ENCODE measurements at regions not wholly inside any gene's neighbourhood (a gene's known extent, or its start where the extent isn't known, plus 50 kb on each side); places are given as distances from the start of the nearest gene placed in this dataset.
A peak's percentile ranks its signal among the peaks of the same experiment; 100 is the strongest.

DNA sequence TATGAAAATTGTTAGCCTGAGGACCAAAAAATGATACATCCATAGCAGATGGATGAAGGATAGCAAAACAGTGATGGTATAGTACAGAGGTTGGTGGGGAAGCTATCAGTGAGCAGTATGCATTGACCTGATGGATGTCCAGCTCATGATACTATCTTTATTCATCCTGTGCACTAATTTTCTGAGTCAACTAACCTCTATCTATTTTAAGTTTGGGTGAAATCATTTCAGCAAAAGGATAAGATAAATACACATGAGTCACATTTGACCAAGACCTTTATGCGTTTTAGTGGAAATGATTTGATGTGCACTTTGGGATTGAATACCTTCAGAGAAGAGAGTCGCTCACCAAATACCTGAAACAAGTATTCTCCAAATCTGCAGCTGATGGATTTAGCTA lies 351.0 kb upstream of the NR3C2 start:
- no peak for DNase-seq

DNA sequence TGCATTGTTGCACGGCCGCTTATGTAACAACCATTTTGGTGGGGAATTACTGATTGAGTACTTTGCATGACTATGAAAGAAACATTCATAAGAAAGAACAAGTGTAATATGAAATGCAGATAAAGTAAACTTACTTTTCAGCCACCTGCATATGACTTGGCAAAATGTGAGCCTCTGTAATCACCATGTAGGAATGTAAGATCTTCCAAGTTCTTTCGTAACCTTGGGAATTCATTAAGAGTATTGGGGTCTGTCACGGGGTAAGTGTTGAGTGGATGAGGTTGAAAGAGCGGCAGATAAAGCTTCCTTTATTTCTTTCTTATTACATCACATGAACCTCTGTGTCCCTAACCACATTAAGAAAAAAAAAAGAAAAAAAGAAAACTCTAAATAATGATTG lies 348.5 kb upstream of the NR3C2 start:
- peak; percentile 31 for DNase-seq

DNA sequence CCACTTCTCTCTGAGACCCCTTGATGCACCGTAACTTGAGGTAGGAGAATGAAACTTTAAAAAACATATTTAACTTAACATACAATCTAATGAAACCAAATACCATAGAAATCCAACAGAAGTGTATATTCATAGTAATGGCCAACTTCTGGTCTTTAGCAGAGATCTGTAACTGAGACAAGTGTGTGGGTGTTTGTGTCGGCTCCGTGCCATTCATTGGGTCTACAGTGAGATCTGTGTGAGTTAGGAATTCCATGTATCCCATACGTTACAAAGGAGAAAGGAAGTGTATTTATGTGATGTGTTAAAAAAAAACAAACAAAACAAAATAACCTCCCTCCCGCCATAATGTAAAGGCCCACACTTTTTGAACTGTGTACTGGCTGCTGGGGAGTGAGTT lies 348.0 kb upstream of the NR3C2 start:
- DNase-seq, result no peak

DNA sequence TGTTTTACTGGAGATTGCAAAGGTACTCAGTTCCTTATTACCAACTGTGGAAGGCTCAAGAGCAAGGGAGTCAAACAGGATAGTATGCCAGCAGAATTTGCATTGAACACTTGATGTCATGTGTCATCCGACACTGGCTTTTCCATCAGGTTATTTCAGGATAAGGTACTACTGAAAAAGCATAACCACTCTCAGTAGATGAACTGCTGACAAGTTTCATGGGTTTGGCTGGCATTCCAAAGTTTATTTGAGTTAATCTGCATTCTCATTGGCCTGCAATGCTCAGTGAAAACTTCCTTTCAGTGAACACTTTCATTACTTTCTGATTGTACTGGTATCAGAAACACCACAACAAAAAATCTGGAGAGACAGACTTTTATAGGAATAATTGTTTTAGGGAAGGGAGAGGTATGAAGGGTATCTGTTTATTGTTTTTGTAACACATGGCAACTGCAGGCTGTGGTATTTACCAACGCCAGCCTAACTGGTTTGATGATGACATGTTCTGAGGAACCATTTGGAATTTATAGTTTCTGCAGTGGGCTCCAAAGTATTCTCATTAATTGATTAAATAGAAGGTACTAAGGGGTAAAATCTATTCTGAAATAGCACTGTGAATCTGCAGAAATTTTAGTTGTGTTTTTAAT lies 345.7 kb upstream of the NR3C2 start:
- DNase-seq, result no peak

DNA sequence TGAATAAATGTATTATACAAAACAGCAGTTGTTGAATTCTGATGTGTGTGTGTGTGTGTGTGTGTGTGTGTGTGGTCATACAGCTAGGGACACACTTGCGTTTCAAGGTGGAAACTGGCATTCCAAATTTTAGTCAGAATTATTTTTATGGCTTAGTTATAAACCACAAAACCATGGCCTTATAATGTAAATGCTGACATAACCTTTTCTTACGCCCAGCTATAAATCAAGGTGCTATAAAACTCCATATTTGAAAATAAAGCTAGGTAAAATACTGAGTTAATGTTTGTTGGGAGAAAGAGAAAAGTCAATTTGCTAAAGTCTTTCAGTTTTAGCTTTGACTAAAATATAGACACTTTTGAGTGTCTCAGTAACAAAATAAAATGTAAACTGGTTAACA lies 345.1 kb upstream of the NR3C2 start:
- no peak for DNase-seq

DNA sequence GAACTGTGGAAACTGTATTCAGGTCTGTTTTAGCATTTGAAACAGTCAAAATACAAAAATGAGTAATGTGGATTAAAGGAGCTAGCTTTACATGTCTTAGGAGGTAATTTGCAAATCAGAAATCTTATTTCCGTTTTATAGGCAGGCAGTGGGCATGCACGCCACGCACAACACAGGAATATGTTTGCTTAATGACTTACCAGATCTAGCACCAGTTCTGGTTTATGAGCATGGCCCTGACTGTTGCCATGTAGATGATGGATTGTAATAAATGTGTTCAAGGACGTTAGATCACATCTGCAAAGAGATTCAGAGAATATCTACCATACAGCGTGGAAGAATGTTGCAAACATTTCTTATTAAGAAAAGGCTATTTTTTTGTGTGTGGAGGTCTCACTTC lies 344.5 kb upstream of the NR3C2 start:
- no peak for DNase-seq

DNA sequence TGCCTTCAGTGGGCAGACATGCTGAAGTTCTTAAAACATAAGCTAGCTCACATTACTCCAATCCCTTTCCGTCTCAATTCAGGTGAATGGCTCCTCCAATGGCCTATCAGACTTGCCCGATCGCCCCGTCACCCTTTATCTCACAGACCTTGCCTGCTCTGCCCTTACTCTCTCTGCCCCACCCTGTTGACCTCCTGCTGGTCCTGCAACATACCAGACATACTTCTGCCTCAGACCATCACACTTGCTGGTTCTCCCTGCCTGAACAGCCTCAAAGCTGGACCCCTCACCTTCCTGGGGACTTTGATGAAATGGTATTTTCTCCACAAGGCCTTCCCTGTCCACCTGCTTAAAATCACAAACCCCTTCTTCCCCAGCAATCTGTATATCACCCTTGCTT lies 340.1 kb upstream of the NR3C2 start:
- DNase-seq, result no peak

DNA sequence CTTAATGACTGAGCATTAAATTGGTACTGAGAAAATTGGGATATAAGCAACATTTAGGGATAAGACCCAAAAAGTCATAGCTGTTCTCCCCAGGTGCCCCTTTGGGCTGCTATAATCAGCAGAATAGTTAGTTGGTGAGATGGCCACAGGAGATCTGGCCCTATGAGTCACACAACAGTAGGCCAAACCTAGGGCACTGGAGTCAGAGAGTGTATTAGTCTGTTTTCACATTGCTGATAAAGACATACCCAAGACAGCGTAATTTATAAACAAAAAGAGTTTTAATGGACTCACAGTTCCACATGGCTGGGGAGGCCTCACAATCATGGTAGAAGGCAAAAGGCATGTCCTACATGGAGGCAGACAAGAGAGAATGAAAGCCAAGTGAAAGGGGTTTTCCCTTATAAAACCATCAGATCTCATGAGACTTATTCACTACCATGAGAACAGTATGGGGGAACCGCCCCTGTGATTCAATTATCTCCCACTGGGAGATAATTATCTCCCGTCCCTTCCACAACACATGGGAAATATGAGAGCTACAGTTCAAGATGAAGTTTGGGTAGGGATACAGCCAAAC lies 338.3 kb upstream of the NR3C2 start:
- no peak for DNase-seq

DNA sequence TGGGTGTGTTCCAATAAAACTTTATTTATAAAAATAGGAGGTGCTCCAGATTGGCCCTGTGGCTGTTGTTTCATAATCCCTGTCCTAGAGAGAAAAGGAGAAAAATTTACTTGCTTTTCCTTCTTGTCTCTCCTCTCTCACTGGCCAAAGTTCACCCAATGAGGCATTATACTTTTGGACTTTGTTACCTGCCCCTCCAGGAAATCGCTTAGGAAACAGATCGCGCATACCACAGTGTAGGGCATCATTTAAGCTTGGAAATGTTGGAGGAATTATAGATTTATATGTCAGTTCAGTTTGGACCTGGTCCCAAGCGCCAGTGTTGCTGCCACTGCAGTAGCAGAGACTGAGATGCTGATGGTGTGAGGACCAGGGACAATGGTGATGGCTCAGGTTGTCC lies 337.6 kb upstream of the NR3C2 start:
- no peak for DNase-seq

DNA sequence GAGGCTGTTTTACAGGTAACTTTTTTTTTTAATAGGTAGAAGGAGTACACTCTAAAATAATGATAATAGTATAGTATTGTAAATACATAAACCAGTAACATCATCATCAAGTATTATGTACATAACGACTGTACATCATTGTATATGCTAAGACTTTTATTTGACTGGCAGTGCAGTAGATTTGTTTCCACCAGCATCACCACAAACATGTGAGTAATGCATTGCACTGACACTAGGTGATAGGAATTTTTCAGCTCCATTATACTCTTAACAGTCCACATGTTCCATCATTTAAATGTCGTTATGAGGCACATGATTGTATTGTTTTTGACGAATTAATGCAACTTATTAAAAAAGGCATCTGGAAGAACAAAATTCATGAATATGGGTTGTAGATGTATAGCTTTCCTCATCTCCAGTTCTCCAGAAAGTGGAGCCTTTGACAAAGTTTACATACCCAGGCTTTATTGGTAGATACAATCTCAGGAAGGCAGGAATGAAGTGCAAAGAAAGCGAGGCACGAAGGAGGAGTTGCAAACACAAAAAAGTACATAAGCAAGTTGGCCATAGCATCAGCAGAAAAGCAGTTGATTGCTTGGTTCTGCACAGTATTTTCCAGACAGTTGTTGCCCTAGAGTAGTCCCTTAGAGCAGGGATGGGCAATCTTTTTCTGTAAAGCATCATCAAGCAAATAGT lies 336.9 kb upstream of the NR3C2 start:
- DNase-seq, result no peak

DNA sequence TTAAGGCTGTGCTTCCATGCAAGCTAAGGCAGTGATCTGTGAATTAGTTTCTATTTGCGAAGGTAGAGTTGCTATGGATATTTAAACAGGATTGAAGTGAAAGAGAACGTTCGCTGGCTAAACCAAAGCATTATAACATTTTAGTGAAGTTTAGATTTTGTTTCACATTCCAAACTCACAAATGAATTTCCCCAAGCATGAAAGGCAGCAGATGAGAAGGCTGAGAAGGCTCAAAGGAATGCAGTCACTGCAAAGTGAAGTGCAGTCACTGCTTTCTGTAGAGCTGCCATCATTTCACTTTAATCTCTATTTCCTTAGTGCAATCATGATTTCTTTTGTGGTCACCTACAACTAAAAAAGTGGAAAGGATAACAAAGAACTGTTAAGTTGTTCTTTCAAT lies 334.7 kb upstream of the NR3C2 start:
- DNase-seq, result peak; percentile 53

DNA sequence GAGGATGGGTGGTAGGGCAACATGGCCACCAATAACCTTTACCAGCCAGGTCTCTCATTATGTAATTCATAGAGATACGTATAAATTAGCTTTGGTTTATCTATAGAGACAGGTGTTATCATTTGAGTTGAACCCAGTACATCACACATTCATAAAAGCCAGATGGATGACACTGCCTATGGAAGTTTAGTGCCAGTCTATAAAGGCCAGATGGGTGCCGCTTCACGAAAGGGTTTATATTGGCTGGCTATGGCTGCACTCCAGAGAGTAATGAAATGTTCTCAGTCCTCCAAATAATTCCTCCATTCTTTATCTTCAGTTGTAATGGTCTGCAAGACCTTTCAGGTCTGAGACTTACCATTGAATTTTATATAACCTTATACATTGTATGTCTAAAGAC lies 331.9 kb upstream of the NR3C2 start:
- no peak for DNase-seq

DNA sequence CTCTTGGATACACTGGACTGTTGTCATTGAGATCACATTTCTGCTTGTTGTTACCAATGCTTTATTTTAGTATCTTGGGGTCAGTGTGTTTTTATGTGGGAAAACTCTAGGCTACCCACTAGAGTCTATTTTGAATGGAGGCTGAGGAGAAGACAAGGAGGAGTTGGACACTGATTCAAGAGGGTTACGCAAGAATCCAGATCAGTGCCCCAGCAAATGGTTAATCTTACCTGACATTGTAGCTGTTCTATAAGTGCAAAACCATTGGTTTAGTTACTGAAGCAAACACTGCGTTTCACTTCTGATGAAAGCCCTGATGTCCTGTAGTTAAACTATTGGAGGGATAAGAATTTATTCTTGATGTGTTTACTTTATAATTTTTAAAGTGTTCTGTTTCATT lies 331.1 kb upstream of the NR3C2 start:
- DNase-seq, result no peak

DNA sequence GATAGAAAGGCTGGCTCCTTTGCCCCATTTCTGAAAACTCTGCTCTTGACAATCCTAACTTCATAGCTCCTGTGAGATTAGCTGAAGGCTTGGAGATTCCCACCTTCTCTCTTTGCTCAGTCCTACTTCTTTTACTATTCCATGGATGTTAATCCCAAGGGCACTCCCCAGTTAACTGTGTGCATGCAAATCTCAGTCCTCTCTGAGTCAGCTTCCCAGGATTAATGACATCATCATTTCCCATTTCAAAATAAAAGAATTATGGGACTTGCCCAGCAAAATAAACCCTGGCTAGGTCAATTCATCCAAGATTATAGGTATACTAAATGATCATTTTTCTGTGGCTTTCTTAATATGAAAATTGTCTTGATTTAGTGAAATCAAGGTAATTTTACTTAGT lies 328.6 kb upstream of the NR3C2 start:
- peak; percentile 12 for DNase-seq

DNA sequence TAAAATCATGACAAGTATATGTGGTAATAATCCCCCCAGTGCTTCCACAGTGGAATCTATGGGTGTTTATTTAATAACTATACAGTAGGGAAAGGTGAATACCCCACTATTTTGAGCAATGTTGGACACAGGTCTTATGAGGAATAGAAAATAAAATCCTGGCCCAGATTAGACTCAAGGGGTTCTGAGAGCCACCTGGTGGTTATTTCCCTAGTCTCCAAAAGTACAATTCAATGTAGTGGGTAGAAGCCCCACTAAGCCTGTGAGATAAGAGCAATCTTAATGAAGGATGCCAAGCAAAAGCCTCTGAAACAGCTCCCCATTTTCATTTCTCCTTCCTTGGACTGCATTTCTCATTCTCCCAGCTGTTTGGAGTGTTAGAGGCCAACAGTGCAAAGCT lies 328.2 kb upstream of the NR3C2 start:
- DNase-seq, result no peak

DNA sequence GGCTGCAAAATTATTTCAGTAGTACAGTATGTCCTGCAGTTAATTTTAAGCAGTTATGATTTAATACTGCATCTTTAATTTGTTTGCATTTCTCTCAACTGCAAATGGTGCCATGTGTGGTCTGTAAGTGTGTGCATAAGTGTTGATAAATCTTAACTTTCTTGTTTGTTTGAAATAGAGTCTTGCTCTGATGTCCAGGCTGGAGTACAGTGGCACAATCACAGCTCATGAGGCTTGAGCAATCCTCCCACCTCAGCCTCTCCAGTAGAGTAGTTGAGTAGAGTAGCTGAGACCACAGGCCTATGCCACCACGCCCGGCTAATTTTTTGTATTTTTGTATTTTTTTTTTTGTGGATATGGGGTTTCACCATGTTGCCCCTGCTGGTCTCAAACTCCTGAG lies 322.5 kb upstream of the NR3C2 start:
- DNase-seq, result no peak

DNA sequence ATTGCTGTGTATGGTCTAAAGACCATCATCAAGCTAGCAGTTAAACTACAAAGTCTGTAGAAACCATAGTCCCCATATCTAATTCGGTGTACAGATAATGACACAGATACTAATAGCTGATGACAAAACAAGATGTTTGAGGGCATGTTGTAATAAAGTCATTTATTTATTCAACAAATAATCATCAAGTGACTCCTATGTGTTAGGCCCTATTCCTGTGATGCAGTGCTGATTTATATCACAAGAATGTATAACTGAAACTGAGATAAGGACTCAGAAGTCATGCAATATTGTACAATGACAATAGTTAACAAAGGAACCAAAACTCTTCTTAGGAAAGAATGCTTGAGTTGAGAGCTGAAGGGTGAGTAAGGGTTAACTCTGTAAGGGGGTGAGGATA lies 315.0 kb upstream of the NR3C2 start:
- DNase-seq, result no peak

DNA sequence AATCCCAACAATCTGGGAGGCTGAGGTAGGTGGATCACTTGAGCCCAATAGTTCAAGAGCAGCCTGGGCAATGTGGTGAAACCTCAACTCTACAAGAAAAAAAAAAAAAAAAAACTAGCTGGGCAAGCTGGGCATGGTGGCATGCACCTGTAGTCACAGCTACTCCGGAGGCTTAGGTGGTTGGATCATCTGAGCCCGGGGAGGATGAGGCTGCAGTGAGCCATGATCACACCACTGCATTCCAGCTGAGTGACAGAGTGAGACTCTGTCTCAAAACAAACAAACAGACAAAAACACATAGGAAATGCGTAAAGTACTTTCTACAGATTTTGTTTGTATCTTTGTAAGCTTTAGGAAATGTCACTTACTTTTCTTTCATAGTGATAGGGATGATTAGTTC lies 307.2 kb upstream of the NR3C2 start:
- DNase-seq, result no peak

DNA sequence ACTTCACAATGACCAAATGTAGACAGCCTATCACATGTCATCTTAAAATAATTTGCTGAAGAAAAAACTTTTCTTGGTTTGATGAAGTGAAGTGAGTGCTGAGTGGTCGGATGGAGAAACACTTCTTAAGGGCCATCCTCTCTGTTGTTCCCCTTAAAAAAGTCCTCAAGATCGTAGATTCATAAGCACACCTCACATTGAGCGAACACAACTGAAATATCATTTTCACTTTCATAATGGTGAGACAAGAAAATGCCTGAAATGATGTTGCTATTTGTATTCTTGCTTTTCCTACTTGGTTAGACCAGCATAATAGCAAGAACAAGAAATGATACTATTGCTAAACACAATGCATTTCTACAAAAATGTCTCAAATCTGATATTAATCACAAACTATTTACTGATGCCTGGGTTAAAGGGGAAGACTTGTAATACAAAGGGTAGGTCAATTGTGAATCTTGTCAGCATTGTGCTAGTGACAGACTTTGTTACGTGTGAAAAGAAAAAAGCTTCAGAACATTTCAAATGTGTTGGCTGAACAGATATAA lies 305.6 kb upstream of the NR3C2 start:
- DNase-seq, result no peak

DNA sequence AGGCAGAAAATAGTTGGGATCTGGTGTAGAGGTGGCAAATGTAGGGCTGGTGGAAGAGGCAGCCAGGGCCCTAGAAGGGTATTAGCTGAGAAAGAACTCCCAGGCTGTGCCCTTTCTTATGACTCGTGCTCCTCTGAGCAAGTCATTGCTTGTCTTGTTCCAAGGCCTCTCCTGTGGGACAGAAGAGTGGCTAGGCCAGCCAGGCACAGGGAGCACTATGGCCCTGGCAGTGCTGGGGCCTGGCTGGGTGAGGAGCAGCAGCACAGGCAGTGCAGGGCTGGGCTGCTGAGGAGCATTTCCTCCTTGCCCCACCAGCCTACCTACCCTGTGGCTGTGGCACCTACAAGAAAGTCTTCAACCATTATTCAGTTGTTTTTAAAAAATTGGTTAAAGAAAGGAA lies 298.5 kb upstream of the NR3C2 start:
- no peak for DNase-seq

DNA sequence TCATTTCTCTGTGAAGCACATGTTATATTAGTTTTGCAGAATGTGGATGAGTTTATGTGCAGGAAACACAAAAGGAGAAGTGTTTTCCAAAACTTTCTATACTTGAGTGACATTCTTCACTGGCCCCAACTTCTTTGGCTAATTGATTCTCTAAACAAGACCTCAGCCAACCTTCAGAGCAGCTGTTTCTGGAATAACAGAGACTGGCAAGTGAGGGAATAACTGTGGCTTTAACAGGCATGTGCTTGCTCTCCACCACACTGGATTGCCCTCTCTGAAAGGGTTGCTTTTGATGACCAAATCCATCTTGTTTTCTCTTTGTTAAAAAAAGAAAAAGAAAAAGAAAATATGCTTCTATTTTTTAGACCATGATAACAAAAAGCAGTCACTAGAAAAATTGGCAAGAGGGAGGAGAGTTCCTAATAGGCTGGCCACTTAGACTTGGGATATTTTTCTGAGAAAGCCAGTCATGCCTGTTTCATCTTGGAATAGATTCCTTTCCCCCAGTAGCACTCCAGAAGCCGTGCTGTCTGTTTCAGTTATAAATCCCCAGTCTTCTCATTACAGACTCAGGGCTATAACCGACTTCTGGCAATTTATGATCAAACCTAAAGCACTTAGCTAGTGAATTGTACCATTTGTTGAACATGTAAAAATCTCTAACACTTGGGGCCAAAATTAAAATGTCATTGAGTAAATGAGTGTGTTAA lies 295.0 kb upstream of the NR3C2 start:
- no peak for DNase-seq

DNA sequence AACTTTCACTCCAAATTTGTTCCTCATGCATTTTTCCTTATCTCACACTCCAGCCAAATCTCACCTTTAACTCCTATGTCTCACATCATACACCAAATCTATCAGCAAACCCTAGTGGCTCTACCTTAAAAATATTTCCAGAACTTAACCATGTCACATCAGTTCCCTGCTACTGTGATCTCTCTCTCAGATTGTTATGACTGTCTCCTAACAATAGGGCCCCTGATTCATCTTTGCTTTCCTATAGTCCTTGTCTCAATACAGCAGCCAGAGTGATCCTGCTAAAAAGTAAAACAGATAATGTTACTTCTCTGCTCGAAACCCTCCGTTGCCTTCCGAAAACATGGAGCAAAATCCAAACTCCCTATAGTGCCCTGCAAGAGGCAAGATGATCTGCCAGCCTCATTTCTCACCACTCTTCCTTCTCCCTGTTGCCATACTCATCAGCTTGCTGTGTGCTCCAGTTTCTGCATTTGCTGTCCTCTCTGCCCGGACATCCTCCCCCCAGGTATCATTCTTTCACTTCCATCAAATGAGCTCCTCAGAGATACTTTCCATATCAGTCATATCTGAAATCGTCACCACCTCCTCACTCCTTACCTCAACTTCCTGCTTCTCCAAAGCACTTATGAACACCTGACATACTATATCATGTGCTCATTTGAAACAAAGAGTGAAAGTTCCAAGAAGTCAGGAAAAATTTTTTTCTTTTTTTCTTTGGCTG lies 293.4 kb upstream of the NR3C2 start:
- DNase-seq, result no peak

DNA sequence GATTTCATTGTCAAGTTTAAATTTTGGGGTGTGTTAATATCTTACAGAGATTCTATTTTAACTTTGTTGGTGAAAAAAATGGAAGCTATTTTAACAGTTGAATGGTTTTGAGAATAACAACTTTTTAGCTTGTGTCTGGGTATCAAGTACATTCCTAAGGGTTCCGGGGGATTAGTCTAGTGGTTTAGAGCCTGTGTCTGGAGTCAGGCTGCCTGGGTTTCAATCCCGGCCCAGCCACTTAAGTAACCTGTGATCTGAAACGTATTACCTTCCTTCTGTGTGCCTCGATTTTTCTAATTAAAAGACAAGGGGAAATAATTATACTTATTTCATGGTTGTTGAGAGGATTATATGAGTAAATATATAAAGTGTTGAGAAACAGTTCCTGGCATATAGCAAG lies 288.6 kb upstream of the NR3C2 start:
- no peak for DNase-seq

All from fibroblast of skin of right biceps (primary cell).